Non-pigmented ciliary epithelial cell (primary cell): ENCODE measurements at regions not wholly inside any gene's neighbourhood (a gene's known extent, or its start where the extent isn't known, plus 50 kb on each side); places are given as distances from the start of the nearest gene placed in this dataset.
A peak's percentile ranks its signal among the peaks of the same experiment; 100 is the strongest.

Experiments used
- DNase-seq: peaks from one replicate; pipeline ENCODE4 v3.0.0-alpha.2; 2010; ENCODE audit warnings: low read depth

GRCh38 chr12:59041241-59042121 is 121.2 kb upstream of the LRIG3 start:
- DNase-seq, result peak; percentile 84

- peak; percentile 71 for DNase-seq
Measured at GRCh38 chr12:59040656-59041055, 120.4 kb upstream of the LRIG3 start.

- no peak for DNase-seq
Measured at GRCh38 chr12:59040043-59040442, 119.7 kb upstream of the LRIG3 start.

GRCh38 chr12:59039005-59039404 is 118.7 kb upstream of the LRIG3 start:
- no peak for DNase-seq

- peak; percentile 74 for DNase-seq
Measured at GRCh38 chr12:59036973-59037762, 116.9 kb upstream of the LRIG3 start.

GRCh38 chr12:59036347-59036746 is 116.0 kb upstream of the LRIG3 start:
- no peak for DNase-seq

- DNase-seq, result no peak
Measured at GRCh38 chr12:59031313-59031712, 111.0 kb upstream of the LRIG3 start.

- no peak for DNase-seq
Measured at GRCh38 chr12:59030415-59030814, 110.1 kb upstream of the LRIG3 start.

GRCh38 chr12:59027199-59027598 is 106.9 kb upstream of the LRIG3 start:
- no peak for DNase-seq

GRCh38 chr12:59023861-59024424 is 103.6 kb upstream of the LRIG3 start:
- DNase-seq, result no peak

GRCh38 chr12:59020073-59020946 is 100.0 kb upstream of the LRIG3 start:
- DNase-seq, result no peak

- no peak for DNase-seq
Measured at GRCh38 chr12:59014885-59015284, 94.6 kb upstream of the LRIG3 start.

- DNase-seq, result no peak
Measured at GRCh38 chr12:59010941-59011340, 90.6 kb upstream of the LRIG3 start.

- no peak for DNase-seq
Measured at GRCh38 chr12:59010118-59010517, 89.8 kb upstream of the LRIG3 start.

GRCh38 chr12:59007620-59008019 is 87.3 kb upstream of the LRIG3 start:
- no peak for DNase-seq

GRCh38 chr12:59005193-59005955 is 85.1 kb upstream of the LRIG3 start:
- DNase-seq, result peak; percentile 14

- no peak for DNase-seq
Measured at GRCh38 chr12:59004456-59004855, 84.2 kb upstream of the LRIG3 start.

GRCh38 chr12:58995666-58996363 is 75.5 kb upstream of the LRIG3 start:
- no peak for DNase-seq

- DNase-seq, result no peak
Measured at GRCh38 chr12:58988643-58989344, 68.5 kb upstream of the LRIG3 start.

- DNase-seq, result no peak
Measured at GRCh38 chr12:58981961-58982360, 61.7 kb upstream of the LRIG3 start.
